Memory B cell (primary cell): ENCODE measurements at regions not wholly inside any gene's neighbourhood (a gene's known extent, or its start where the extent isn't known, plus 50 kb on each side); places are given as distances from the start of the nearest gene placed in this dataset.

ENCODE experiments used
- ATAC-seq: fragments of 150-1000 bp; cut with Tn5 transposase; 2 replicates; pipeline ENCODE4 v1.10.0; 2021; ENCODE audit warnings: low read depth, mild to moderate bottlenecking, moderate library complexity
- DNase-seq, 2 donors: peaks; one replicate each; pipeline ENCODE4 v3.0.0; 2022; ENCODE audit warnings: low spot score in 2 of 2
- H3K27ac Mint-ChIP-seq: one replicate; pipeline ENCODE4 v1.8.0; 2022; ENCODE audit warnings: mild to moderate bottlenecking, moderate library complexity, mixed read lengths
- H3K27me3 Mint-ChIP-seq: one replicate; pipeline ENCODE4 v1.8.0; 2022; ENCODE audit warnings: mixed read lengths
- H3K36me3 Mint-ChIP-seq: one replicate; pipeline ENCODE4 v1.8.0; 2022; ENCODE audit warnings: mild to moderate bottlenecking, mixed read lengths
- H3K4me1 Mint-ChIP-seq: one replicate; pipeline ENCODE4 v1.8.0; 2022; ENCODE audit warnings: mixed read lengths
- H3K4me3 Mint-ChIP-seq: one replicate; pipeline ENCODE4 v1.8.0; 2022; ENCODE audit warnings: mild to moderate bottlenecking, moderate library complexity, mixed read lengths
- H3K9me3 Mint-ChIP-seq: one replicate; pipeline ENCODE4 v1.8.0; 2022; ENCODE audit warnings: mixed read lengths

DNA sequence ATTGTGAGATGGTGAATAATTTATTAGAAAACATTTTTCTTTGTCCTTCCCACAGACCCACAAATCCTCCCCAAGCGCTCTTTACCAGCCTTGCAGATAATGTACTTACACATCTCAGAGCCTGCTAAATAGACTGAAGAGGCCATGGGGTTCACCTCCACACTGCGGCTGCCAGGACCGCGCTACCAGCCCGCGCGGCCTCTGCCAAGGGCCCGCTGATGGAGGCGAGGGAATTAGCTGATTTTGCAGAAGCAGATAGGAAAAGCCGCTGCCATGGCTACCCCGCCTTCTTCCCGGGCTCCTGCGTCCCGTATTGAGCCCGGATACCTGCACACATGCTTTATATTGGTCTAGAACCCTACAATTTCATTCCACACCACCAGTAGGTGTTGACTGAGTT lies 248.0 kb upstream of the FOXD3 start:
- no peak overlapping the region for H3K27ac Mint-ChIP-seq
- ATAC-seq (no peak), DNase-seq (no peak)
- peaks cover 9% of the 10 kb centered on the region for H3K9me3 Mint-ChIP-seq
- H3K4me1 Mint-ChIP-seq: peaks cover 2% of the 10 kb centered on the region
- peaks cover 25% of the 10 kb centered on the region for H3K27me3 Mint-ChIP-seq
- H3K36me3 Mint-ChIP-seq: peaks cover 3% of the 10 kb centered on the region
- no peak overlapping the region for H3K4me3 Mint-ChIP-seq

DNA sequence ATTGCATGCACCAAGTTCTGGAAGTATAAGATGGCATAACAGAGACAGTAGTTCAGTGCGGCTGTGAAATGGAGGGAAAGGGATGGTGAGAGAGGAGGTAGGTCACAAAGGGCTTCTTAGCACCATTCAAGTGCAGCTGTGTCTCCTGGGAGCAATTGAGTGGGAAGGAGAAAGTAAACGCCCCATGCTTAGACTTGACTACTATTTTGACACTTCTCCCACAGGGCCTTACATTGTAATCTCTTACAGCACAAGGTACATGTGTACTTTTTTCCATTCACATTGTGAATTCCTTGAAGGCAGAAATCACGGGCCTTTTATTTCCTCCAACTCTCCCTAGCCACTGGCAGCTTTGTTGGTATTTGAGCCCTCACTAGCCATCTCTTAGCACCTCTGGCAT lies 239.6 kb upstream of the FOXD3 start:
- DNase-seq (no peak), ATAC-seq (no peak)
- H3K9me3 Mint-ChIP-seq: no peaks in the 10 kb centered on the region
- no peak overlapping the region for H3K27ac Mint-ChIP-seq
- peaks cover 8% of the 10 kb centered on the region for H3K27me3 Mint-ChIP-seq
- H3K4me3 Mint-ChIP-seq: no peak overlapping the region
- no peaks in the 10 kb centered on the region for H3K4me1 Mint-ChIP-seq
- H3K36me3 Mint-ChIP-seq: no peaks in the 10 kb centered on the region

DNA sequence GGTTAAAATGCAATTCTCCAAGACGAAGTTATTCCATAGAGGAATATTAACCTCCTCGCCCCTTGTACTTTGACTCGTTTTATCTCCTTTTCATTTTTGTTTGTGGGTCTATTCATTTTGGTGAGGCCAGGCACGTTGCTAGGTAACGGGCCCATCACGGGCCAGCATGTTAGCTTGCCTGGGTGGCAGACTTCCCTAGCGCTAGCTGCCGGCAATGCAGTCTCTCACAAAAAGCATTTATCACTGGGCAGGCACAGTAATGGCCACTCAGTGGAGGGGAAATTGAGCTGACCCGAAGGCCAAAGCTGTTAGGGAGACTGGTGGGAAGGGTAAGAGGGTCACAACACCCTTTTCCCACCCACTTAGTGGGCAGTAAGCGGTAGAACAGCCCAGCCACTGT lies 234.4 kb upstream of the FOXD3 start:
- DNase-seq: no peak
- no peak for ATAC-seq
- no peak overlapping the region for H3K27ac Mint-ChIP-seq
- no peaks in the 10 kb centered on the region for H3K36me3 Mint-ChIP-seq
- H3K9me3 Mint-ChIP-seq: no peaks in the 10 kb centered on the region
- no peak overlapping the region for H3K4me3 Mint-ChIP-seq
- no peaks in the 10 kb centered on the region for H3K4me1 Mint-ChIP-seq
- peaks cover 9% of the 10 kb centered on the region for H3K27me3 Mint-ChIP-seq

DNA sequence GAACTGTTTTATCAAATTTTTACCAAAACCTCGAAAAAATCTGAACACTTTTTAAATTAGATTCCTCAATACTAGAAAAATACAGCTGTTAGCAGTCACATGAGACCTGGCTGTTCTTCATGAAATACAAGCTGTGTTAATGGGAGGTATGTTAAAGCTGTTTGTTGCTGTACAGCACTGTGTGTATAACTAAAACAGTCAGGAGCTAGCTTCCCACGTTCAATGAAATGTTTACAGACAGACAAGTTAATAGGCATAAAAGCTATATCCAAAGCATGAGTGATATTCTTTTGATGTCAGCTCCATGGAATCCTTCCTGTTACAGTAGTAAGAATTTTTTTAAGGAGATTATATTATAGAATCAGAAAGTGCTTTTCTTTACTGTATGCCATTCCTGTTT lies 223.2 kb upstream of the FOXD3 start:
- no peak for ATAC-seq

DNA sequence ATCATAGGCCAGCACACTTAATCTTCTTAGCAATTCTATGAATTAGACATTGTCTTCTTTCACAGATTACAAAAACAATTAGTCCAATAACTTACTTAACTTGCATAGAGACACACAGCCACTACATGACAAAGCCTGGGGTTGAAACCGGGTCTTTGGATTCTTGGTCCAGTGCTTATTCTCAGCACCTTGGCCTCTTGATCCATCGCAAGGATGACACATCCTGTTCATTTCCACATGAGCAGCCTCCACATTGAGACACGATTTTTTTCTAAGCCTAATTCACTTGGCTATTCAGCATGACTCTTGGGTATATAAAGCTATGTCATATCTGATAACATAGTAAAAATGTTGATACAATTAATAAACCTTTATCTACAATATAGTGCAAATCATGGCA lies 221.0 kb upstream of the FOXD3 start:
- no peak overlapping the region for H3K27ac Mint-ChIP-seq
- no peaks in the 10 kb centered on the region for H3K36me3 Mint-ChIP-seq
- H3K9me3 Mint-ChIP-seq: no peaks in the 10 kb centered on the region
- H3K4me3 Mint-ChIP-seq: no peak overlapping the region
- H3K4me1 Mint-ChIP-seq: no peaks in the 10 kb centered on the region
- no peak for ATAC-seq
- no peak for DNase-seq
- peaks cover 7% of the 10 kb centered on the region for H3K27me3 Mint-ChIP-seq

More for the DNA sequence above, 223.2 kb upstream of the FOXD3 start:
- Mint-ChIP-seq H3K4me3 (no peak overlapping the region), H3K27ac (no peak overlapping the region), H3K27me3 (peaks cover 6% of the 10 kb centered on the region), H3K36me3 (no peaks in the 10 kb centered on the region), H3K4me1 (no peaks in the 10 kb centered on the region), H3K9me3 (no peaks in the 10 kb centered on the region)
- no peak for DNase-seq

DNA sequence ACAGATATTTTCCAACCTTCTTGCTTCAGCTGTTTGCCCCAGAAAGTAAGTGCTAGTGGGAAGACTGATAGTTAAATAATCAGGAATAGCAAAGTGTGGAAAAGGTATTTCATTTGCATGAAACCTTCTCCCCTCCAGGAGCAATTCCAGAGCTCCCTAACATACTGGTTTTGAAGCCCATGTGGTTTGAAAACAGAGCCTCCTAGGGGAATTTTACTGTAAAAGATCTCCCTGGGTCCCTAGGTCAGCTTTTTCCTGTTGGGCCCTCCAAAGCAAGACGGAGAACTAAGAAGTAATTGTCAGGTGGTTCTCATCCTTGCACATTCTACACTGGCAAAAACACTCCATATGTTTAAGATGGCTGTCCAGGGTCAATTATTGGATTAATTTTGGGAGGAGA lies 218.7 kb upstream of the FOXD3 start:
- no peaks in the 10 kb centered on the region for H3K36me3 Mint-ChIP-seq
- DNase-seq (no peak), ATAC-seq (no peak)
- no peaks in the 10 kb centered on the region for H3K9me3 Mint-ChIP-seq
- no peaks in the 10 kb centered on the region for H3K4me1 Mint-ChIP-seq
- H3K4me3 Mint-ChIP-seq: no peak overlapping the region
- H3K27me3 Mint-ChIP-seq: peaks cover 1% of the 10 kb centered on the region
- no peak overlapping the region for H3K27ac Mint-ChIP-seq

DNA sequence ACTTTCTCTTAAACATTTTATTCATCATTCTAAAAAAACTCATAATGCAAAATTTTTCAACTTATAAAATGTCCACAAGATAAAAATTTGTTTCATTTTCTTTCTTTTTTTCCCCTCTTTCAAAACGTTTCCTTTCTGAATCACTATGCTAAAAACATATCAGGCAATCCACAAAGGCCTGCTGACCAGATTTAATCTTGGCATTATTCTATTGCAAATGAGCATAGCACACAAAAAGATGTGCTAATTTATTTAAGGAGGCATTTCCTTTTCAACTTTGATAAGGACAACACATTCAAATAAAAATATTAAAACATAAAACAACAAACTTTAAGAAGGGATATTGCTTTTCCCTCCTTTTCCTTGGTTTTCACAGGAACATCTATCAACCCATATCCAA lies 215.3 kb upstream of the FOXD3 start:
- H3K27me3 Mint-ChIP-seq: peaks cover 3% of the 10 kb centered on the region
- ATAC-seq (no peak), DNase-seq (no peak)
- H3K27ac Mint-ChIP-seq: no peak overlapping the region
- H3K9me3 Mint-ChIP-seq: no peaks in the 10 kb centered on the region
- H3K4me1 Mint-ChIP-seq: no peaks in the 10 kb centered on the region
- H3K4me3 Mint-ChIP-seq: no peak overlapping the region
- no peaks in the 10 kb centered on the region for H3K36me3 Mint-ChIP-seq

DNA sequence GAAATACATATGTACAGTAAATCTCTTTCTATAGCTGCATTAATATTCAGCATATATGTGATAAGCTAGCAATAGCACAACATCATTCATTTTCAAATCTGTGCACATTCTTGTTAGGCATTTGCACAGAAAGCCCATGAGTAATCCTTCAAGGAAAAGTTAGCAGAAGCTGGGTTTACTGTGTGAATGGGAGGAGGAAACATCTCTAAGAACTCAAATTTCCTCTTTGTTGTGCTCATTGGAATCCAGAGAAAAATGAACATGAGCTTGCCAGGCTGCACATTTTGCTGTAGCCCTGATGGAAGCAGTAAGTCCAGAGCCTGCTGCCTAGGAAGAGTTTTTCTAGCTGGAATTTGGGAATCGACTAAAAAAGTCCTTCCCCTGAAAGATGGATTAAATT lies 214.2 kb upstream of the FOXD3 start:
- Mint-ChIP-seq H3K4me3 (no peak overlapping the region), H3K4me1 (no peaks in the 10 kb centered on the region)
- ATAC-seq: no peak

DNA sequence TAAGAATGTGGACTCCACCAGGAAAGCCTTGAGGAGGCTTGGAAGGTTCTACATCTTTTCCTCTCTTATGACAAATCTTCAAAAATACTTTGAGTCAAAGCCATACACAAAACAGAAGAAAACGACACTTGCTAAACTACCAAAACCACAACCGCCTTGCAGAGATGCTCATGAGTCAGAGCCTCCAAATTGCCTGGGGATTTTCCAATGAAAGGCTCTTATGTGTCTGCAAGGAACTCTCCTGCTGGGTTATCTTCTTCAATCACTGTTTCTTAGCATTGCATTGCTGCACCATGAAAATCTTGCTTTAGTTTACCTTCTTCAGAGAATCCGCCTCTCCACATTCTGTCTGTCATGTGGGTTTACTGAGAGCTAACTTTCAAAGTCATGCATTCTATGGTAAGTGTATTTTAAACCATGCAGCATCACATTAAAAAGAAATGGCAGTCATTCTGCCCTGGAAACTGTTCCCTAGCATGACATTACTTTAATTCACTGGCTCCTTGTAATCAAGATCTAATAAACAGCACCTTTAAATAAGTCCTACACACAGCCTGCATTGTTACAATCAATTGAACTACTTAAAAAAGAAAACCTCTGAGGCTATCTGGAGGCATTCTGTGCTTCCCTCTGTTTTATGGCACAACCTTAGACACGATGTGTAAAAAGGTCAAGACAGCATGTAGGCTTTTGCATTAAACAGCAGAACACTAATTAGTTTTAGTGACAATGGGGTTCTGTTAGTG lies 210.0 kb upstream of the FOXD3 start:
- Mint-ChIP-seq H3K27me3 (peaks cover 2% of the 10 kb centered on the region), H3K27ac (no peak overlapping the region), H3K9me3 (no peaks in the 10 kb centered on the region), H3K36me3 (no peaks in the 10 kb centered on the region), H3K4me1 (no peaks in the 10 kb centered on the region), H3K4me3 (no peak overlapping the region)
- DNase-seq (no peak), ATAC-seq (no peak)

More for the DNA sequence above, 214.2 kb upstream of the FOXD3 start:
- Mint-ChIP-seq H3K27me3 (peaks cover 3% of the 10 kb centered on the region), H3K9me3 (no peaks in the 10 kb centered on the region), H3K36me3 (no peaks in the 10 kb centered on the region), H3K27ac (no peak overlapping the region)
- DNase-seq: no peak

DNA sequence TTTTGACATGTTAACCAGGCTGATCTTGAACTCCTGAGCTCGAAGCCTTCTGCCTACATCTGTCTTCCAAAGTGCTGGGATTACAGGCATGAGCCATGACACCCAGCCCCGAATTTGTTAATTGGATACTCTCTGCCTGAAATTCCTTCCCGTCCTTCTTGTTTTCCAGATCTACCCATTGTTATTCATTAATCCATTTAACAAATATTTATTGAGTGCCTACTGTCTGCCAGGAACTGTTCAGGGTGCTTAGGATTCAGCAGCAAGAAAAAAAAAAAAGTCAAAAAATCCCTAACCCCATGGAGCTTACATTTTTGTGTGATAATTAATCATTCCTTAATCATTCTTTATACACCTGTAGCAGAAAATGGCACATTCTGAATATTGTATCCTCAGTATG lies 206.8 kb upstream of the FOXD3 start:
- no peaks in the 10 kb centered on the region for H3K9me3 Mint-ChIP-seq
- H3K27ac Mint-ChIP-seq: no peak overlapping the region
- ATAC-seq (no peak), DNase-seq (no peak)
- H3K27me3 Mint-ChIP-seq: peaks cover 4% of the 10 kb centered on the region
- no peaks in the 10 kb centered on the region for H3K4me1 Mint-ChIP-seq
- H3K36me3 Mint-ChIP-seq: no peaks in the 10 kb centered on the region
- no peak overlapping the region for H3K4me3 Mint-ChIP-seq

DNA sequence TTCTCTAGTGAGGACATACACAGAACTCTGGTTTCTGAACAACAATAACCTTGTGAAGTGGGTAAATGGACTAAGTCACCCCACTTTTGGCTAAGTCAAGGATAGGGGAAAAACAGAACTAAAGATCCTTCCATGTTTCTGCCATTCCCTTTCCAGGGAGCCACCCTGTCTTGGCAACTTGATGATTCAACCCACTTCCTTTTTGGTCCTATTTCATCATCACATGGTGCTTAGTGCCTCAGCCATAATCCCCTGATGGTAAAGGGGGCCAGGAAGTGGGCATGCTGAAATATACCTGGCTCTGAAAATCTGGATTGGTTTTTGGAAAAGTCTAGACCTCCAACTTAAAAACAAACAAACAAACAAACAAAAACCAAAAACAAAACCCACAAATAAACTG lies 206.4 kb upstream of the FOXD3 start:
- no peaks in the 10 kb centered on the region for H3K36me3 Mint-ChIP-seq
- DNase-seq: no peak
- H3K27ac Mint-ChIP-seq: no peak overlapping the region
- peaks cover 4% of the 10 kb centered on the region for H3K27me3 Mint-ChIP-seq
- H3K4me3 Mint-ChIP-seq: no peak overlapping the region
- no peaks in the 10 kb centered on the region for H3K4me1 Mint-ChIP-seq
- no peak for ATAC-seq
- no peaks in the 10 kb centered on the region for H3K9me3 Mint-ChIP-seq

DNA sequence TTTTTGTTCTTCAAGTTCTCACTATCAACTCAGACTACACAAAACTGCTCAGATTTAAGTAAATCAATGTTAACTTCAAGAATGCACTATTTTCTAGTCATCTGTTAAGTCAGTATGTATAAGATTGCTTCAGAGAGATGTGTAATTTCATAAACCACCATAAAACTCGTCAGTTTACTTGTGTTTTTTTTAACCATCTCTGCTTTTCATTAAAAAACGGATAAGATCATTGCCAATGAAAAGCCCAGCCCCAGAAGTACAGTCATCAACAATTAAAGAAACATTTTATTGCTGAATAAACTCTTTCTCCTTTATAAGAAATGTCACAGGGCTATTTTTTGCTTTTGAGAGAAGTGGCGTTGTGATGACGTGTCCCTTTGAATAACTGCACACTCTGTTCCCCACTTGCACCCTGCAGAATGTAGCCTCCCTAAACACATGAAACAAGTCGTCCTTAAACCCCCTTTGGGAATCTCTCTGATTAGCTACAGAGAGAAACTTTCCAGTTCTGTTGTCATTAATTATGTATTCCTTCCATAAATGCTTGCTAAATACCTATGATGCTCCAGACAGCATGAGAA lies 202.7 kb upstream of the FOXD3 start:
- Mint-ChIP-seq H3K4me1 (peaks cover 4% of the 10 kb centered on the region), H3K36me3 (no peaks in the 10 kb centered on the region), H3K4me3 (no peak overlapping the region), H3K27ac (no peak overlapping the region), H3K9me3 (no peaks in the 10 kb centered on the region), H3K27me3 (peaks cover 10% of the 10 kb centered on the region)
- ATAC-seq (no peak), DNase-seq (no peak)

DNA sequence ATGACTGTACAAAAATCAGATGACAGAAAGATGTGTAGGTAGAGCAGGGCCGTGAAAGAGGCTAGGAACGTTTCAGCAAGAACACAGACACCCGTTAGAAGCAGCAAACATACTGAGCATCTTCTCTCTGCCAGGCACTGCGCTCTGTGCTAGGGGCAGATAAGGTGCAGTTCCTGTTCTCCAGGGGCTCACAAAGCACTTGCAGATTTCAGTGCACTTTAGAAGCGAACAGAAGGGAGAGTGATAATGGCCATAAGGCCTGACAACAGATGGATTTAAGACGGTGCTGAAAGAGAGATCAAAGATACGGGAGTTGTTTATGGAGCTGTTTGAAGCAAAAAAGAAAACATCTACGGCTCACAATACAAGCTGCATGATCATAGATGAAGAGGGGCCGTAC lies 200.3 kb upstream of the FOXD3 start:
- peaks cover 4% of the 10 kb centered on the region for H3K4me1 Mint-ChIP-seq
- H3K9me3 Mint-ChIP-seq: no peaks in the 10 kb centered on the region
- ATAC-seq (no peak), DNase-seq (no peak)
- H3K36me3 Mint-ChIP-seq: no peaks in the 10 kb centered on the region
- H3K4me3 Mint-ChIP-seq: no peak overlapping the region
- peaks cover 11% of the 10 kb centered on the region for H3K27me3 Mint-ChIP-seq
- H3K27ac Mint-ChIP-seq: no peak overlapping the region

DNA sequence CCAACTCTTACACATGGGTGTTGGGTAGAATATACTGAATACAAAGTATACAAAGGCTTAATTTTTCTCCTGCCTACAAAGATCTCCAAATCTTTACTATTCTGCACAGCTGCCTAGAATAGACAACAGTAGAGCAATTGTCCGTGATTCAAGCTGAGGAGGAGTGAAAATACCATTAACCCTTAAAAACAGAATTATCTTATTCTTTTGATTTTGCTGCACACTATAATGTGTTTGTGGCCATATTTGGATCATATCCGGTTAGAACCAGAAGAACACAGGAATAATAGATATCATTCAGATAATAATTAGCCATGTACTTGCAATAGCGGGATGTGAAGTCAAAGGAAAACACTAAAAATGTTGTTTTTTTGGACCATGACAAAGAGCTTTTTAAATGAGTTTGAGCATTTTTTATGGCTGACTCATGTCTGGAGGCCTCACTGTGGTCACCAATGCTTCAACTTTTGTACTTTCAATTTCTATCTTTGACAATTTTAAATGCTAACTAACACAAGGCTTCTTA lies 197.6 kb upstream of the FOXD3 start:
- ATAC-seq (no peak), DNase-seq (no peak)
- Mint-ChIP-seq H3K4me1 (peaks cover 4% of the 10 kb centered on the region), H3K4me3 (no peak overlapping the region), H3K27me3 (peaks cover 11% of the 10 kb centered on the region), H3K36me3 (no peaks in the 10 kb centered on the region), H3K9me3 (no peaks in the 10 kb centered on the region), H3K27ac (no peak overlapping the region)

DNA sequence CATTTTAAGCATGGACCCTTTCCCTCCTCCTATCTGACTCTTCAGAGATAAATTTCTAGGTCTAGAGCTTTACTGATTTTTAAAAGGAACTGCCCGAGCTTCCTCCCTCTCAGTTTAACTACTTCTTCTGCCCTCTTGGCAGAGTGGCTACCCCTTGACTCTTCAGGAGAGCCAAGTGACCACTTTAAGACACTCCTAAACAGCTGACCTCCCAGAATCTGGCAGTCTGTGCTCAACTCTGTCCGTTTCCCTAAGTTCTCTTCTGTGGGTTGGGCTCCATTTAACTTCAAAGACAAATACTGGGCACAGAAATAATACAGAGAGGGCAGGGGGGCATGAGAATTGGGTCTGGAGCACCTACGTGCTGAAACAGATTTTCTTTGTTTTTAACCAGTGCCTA lies 196.3 kb upstream of the FOXD3 start:
- Mint-ChIP-seq H3K4me1 (peaks cover 4% of the 10 kb centered on the region), H3K9me3 (no peaks in the 10 kb centered on the region), H3K36me3 (no peaks in the 10 kb centered on the region), H3K27ac (no peak overlapping the region), H3K27me3 (peaks cover 7% of the 10 kb centered on the region), H3K4me3 (no peak overlapping the region)
- ATAC-seq: no peak
- DNase-seq: no peak
